HL-60 (cell line): ENCODE measurements at regions not wholly inside any gene's neighbourhood (a gene's known extent, or its start where the extent isn't known, plus 50 kb on each side); places are given as distances from the start of the nearest gene placed in this dataset.

ENCODE experiments used
- CTCF ChIP-seq: IDR thresholded peaks from one replicate; pipeline ENCODE4 v1.5.1; 2011; ENCODE audit warnings: low read length, control low read depth, inconsistent platforms; ENCODE audit not compliant: insufficient read depth
- REST ChIP-seq: IDR thresholded peaks from 2 replicates; pipeline ENCODE4 v1.6.1; 2012; ENCODE audit warnings: low read depth; ENCODE audit not compliant: insufficient replicate concordance

GRCh38 chr16:61471737-61472136, 564.5 kb downstream of the CDH8 start:
- TF ChIP-seq CTCF: no peak
- TF ChIP-seq REST: no peak
